GM12878 (cell line): ENCODE measurements at regions not wholly inside any gene's neighbourhood (a gene's known extent, or its start where the extent isn't known, plus 50 kb on each side); places are given as distances from the start of the nearest gene placed in this dataset.
"Not testable (repeated sequence)": the region's sequence is repeated elsewhere in the genome, so short reads cannot be mapped to it uniquely, and the experiment has no call there.

Experiments
- ATAC-seq: fragments of 200-7000 bp; cut with Tn5 transposase; 3 replicates; pipeline ENCODE4 v1.9.1; 2020; ENCODE audit warnings: mild to moderate bottlenecking, moderate library complexity
- BruUV-seq: library from RNA; stranded (reverse); fragments of 400-500 nt; replicated peaks from 2 replicates; lab custom pipeline; 2021; lab: Mats Ljungman, UMichigan
- CTCF ChIA-PET: fragments of 300-600 bp; sonication (Branson Sonifier 250); formaldehyde crosslinking; extraction: SDS; loops from one replicate; lab custom pipeline; 2021; ENCODE audit warnings: inconsistent platforms; lab: Yijun Ruan, JAX
- POLR2A ChIA-PET: fragments of 350-600 bp; formaldehyde crosslinking; extraction: SDS; loops from one replicate; lab custom pipeline; 2021; ENCODE audit warnings: inconsistent platforms; lab: Charles Lee
- RAD21 ChIA-PET: fragments of 300-600 bp; sonication (Branson Sonifier 250); formaldehyde crosslinking; loops from one replicate; lab custom pipeline; 2023; ENCODE audit warnings: antibody characterized with exemption; ENCODE audit not compliant: unreplicated experiment; lab: Charles Lee
- SMC1A ChIA-PET: fragments of 300-600 bp; sonication (Branson Sonifier 250); formaldehyde crosslinking; loops from one replicate; lab custom pipeline; 2023; ENCODE audit not compliant: unreplicated experiment, uncharacterized antibody; lab: Charles Lee
- DNase-seq: peaks from one replicate; pipeline ENCODE4 v3.0.0-alpha.2; 2011; ENCODE audit warnings: low read depth, low spot score
- FAIRE-seq: peaks from 3 replicates; lab custom pipeline; 2011; peaks lifted over from hg19 to GRCh38; lab: Jason Lieb, UNC
- H2AFZ ChIP-seq: 2 replicates; pipeline ENCODE4 v1.6.0; 2011; ENCODE audit warnings: low read depth, low read length, control low read depth; ENCODE audit not compliant: control insufficient read depth
- H3K27ac ChIP-seq: 2 replicates; pipeline ENCODE4 v1.5.1; 2011; ENCODE audit warnings: control low read depth; ENCODE audit not compliant: control insufficient read depth, insufficient read depth
- H3K27me3 ChIP-seq, 2 experiments: replicated peaks in 1 of 2; 2 replicates each; pipeline versions ENCODE4 v1.6.0 to v1.6.1; 2011; ENCODE audit warnings: low read length in 1 of 2; ENCODE audit not compliant: control insufficient read depth in 2 of 2, insufficient read depth in 2 of 2
- H3K36me3 ChIP-seq, 2 experiments: 2 replicates each; pipeline ENCODE4 v1.5.1; 2011; ENCODE audit warnings: low read length in 1 of 2; ENCODE audit not compliant: control insufficient read depth in 2 of 2, insufficient read depth in 2 of 2
- H3K4me1 ChIP-seq: 2 replicates; pipeline ENCODE4 v1.6.1; 2011; ENCODE audit warnings: mild to moderate bottlenecking, low read length, moderate library complexity, mixed read lengths; ENCODE audit not compliant: control insufficient read depth, insufficient read depth
- H3K4me2 ChIP-seq: 2 replicates; pipeline ENCODE4 v1.6.0; 2011; ENCODE audit warnings: control low read depth; ENCODE audit not compliant: control insufficient read depth, insufficient read depth
- H3K4me3 ChIP-seq: fragments of 200-600 bp; sonication (generic); 2 replicates; pipeline ENCODE4 v1.5.1; 2016
- H3K79me2 ChIP-seq: 2 replicates; pipeline ENCODE4 v1.6.0; 2011; ENCODE audit warnings: low read length; ENCODE audit not compliant: control insufficient read depth, insufficient read depth
- H3K9ac ChIP-seq: 2 replicates; pipeline ENCODE4 v1.8.0; 2011; ENCODE audit warnings: low read length, control low read depth, mixed read lengths; ENCODE audit not compliant: control insufficient read depth, insufficient read depth
- H3K9me3 ChIP-seq: replicated peaks from 3 replicates; pipeline ENCODE4 v1.5.1; 2011; ENCODE audit warnings: mild to moderate bottlenecking, low read length; ENCODE audit not compliant: control insufficient read depth, insufficient read depth
- H4K20me1 ChIP-seq: 2 replicates; pipeline ENCODE4 v1.6.0; 2011; ENCODE audit not compliant: control insufficient read depth, insufficient read depth
- WGBS: methylation state at CpG from one replicate; pipeline ENCODE4 v1.1.6; 2016; ENCODE audit warnings: low lambda C conversion rate; ENCODE audit not compliant: insufficient replicate concordance, insufficient coverage; ENCODE audit errors: missing lambda C conversion rate; 5-methylcytosine and 5-hydroxymethylcytosine counted together
- in situ Hi-C: fragments of 300-500 bp; cut with MboI; formaldehyde crosslinking; loops from 9 replicates; pipeline ENCODE4 v1.14.3; 2018; ENCODE audit warnings: mixed read lengths
- intact Hi-C: fragments of 100-400 bp; cut with micrococcal nuclease; formaldehyde crosslinking; loops from one replicate; pipeline ENCODE4 v1.14.2; 2022; ENCODE audit not compliant: unreplicated experiment

DNA sequence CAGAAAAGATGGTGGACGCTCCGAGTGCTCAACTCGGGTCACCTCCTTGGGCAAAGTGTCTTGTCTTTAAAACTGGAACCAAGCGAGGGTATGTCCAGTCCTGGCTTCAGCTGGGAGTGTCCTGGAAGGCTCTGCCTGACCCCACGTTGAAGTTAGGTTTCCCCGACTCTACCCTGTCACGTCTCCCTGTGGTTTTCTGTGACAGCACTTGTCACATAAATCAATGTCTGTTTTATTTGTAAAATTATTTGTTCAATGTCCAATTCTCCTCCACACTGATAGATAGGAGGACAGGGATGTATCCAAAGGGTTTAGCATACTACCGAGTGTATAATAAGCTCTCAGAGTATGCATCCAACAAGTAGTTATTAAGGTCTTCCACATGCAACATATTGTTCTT, 197.7 kb upstream of the IRF2BP2 start:
- CTCF ChIA-PET, SMC1A ChIA-PET, ATAC-seq, DNase-seq, RAD21 ChIA-PET, H3K9me3 ChIP-seq, H3K27me3 ChIP-seq, intact Hi-C loops, FAIRE-seq, POLR2A ChIA-PET, H3K79me2 ChIP-seq, H3K4me3 ChIP-seq, BruUV-seq, H3K4me1 ChIP-seq, in situ Hi-C loops, H3K9ac ChIP-seq, H2AFZ ChIP-seq, H3K36me3 ChIP-seq, H4K20me1 ChIP-seq, H3K27ac ChIP-seq, H3K4me2 ChIP-seq: not testable (repeated sequence)
- 38% methylated on average over 4 of the region's 8 CpGs for WGBS

DNA sequence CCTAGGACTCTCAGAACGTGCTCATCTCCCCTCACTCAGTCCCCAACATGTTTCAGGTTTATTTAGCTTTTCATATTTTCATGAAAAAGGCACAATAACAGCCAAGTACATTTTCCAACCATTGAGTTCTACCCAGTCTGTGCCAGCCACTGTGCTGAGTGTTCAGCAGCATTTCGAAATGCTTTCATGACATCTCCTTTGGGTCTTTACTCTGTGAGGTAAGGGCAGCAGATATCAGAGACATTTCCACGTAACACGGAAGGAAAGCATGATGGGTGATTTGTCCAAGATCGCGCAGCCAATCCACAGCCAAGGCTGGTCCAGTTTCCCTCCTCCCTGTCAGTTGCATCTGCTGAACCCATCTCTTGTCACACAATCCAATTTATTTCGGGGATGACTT, 192.6 kb upstream of the IRF2BP2 start:
- H3K27ac ChIP-seq, H3K36me3 ChIP-seq, in situ Hi-C loops, CTCF ChIA-PET, FAIRE-seq, H3K79me2 ChIP-seq, DNase-seq, H2AFZ ChIP-seq, POLR2A ChIA-PET, H4K20me1 ChIP-seq, intact Hi-C loops, SMC1A ChIA-PET, H3K4me2 ChIP-seq, H3K9me3 ChIP-seq, RAD21 ChIA-PET, H3K9ac ChIP-seq, H3K4me1 ChIP-seq, BruUV-seq, H3K4me3 ChIP-seq, H3K27me3 ChIP-seq, ATAC-seq: not testable (repeated sequence)
- 61% methylated on average over 7 of the region's 7 CpGs for WGBS

DNA sequence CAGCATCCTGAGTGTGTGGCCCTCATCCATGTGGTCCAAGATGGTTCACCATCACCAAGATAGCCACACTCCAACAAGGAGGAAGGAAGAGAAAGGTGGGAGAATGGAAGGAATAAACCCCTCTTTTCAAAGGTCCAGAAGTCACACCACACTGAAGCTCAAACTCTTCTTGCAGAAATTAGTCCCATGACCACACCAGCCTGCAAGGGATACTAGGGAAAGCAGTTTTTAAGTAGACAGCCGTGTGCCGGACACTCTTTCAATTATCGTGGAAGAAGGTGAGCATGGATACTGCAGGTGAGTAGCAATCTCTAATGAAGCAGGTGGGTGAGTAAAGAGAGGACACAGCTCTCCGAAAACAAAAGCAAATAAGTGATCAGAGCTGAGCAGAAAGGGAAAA, 191.7 kb upstream of the IRF2BP2 start:
- H3K9ac ChIP-seq, FAIRE-seq, H4K20me1 ChIP-seq, H3K4me2 ChIP-seq, H2AFZ ChIP-seq, H3K9me3 ChIP-seq, POLR2A ChIA-PET, H3K36me3 ChIP-seq, H3K4me1 ChIP-seq, H3K27me3 ChIP-seq, BruUV-seq, H3K27ac ChIP-seq, in situ Hi-C loops, ATAC-seq, RAD21 ChIA-PET, CTCF ChIA-PET, intact Hi-C loops, H3K4me3 ChIP-seq, H3K79me2 ChIP-seq, SMC1A ChIA-PET, DNase-seq: not testable (repeated sequence)
- WGBS, result 56% methylated on average over 4 of the region's 4 CpGs

DNA sequence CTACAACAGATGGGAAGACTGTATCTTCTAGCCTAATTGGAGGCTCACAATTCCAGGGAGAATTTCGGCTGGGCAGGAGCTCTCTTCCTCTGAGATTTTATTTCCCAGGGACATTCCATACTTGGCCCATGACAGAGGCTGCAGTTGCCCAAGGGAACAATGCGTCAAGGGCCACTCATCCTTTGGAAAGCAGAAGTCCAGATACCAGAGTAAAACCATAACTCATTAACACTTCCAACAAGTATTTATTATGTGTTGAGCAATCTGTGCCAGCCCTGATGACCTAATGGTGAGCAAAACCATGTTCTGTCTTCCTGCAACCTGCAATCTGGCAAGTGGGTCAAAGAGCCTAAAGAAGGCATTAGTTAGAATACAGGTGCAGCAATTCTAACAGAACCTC, 191.2 kb upstream of the IRF2BP2 start:
- SMC1A ChIA-PET, H3K27ac ChIP-seq, H3K4me3 ChIP-seq, H4K20me1 ChIP-seq, DNase-seq, in situ Hi-C loops, ATAC-seq, H3K9me3 ChIP-seq, H3K27me3 ChIP-seq, RAD21 ChIA-PET, H2AFZ ChIP-seq, H3K79me2 ChIP-seq, H3K4me1 ChIP-seq, CTCF ChIA-PET, FAIRE-seq, POLR2A ChIA-PET, intact Hi-C loops, BruUV-seq, H3K36me3 ChIP-seq, H3K9ac ChIP-seq, H3K4me2 ChIP-seq: not testable (repeated sequence)
- WGBS, result no CpG with 5 or more reads among the region's 2 CpGs
